ENCODE measurements at regions not wholly inside any gene's neighbourhood (a gene's known extent, or its start where the extent isn't known, plus 50 kb on each side); places are given as distances from the start of the nearest gene placed in this dataset.

GRCh38 chr3:152658977-152659720 lies 175.8 kb upstream of the P2RY1 start:
- 65 to 69% methylated on average over 5 of the region's 5 CpGs for WGBS, 2 donors
- H3K4me1 ChIP-seq, result peaks cover 5% of the 10 kb centered on the region
- intact Hi-C loops (cut with DNase I; ENCODE audit: low total_unique reads), result no loop called here
- TF ChIP-seq POLR2A (IDR thresholded peaks at IDR 0.05) (no peak), CTCF (IDR thresholded peaks at IDR 0.05) (no peak)
- no peaks in the 10 kb centered on the region for H3K27me3 ChIP-seq
- DNase-seq, result no peak
- no peaks in the 10 kb centered on the region for H3K9me3 ChIP-seq
- H3K27ac ChIP-seq, result no peak overlapping the region
- no peaks in the 10 kb centered on the region for H3K36me3 ChIP-seq (ENCODE audit: low read depth, missing control alignments)
- H3K4me3 ChIP-seq, result no peak overlapping the region

GRCh38 chr3:152662157-152662556 lies 172.8 kb upstream of the P2RY1 start:
- no peaks in the 10 kb centered on the region for H3K9me3 ChIP-seq
- intact Hi-C loops (cut with DNase I; ENCODE audit: low total_unique reads), result no loop called here
- H3K4me3 ChIP-seq, result no peak overlapping the region
- peaks cover under 1% of the 10 kb centered on the region for H3K4me1 ChIP-seq
- DNase-seq, result no peak
- no peaks in the 10 kb centered on the region for H3K36me3 ChIP-seq (ENCODE audit: low read depth, missing control alignments)
- TF ChIP-seq POLR2A (IDR thresholded peaks at IDR 0.05) (no peak), CTCF (IDR thresholded peaks at IDR 0.05) (peak in 1 of 3 experiments; percentile 25)
- WGBS, 2 donors, result 64 to 81% methylated on average over 2 of the region's 2 CpGs
- no peak overlapping the region for H3K27ac ChIP-seq
- H3K27me3 ChIP-seq, result no peaks in the 10 kb centered on the region

- intact Hi-C loops (cut with DNase I; ENCODE audit: low total_unique reads), result no loop called here
- TF ChIP-seq CTCF (IDR thresholded peaks at IDR 0.05) (no peak), POLR2A (IDR thresholded peaks at IDR 0.05) (no peak)
- no peak overlapping the region for H3K27ac ChIP-seq
- no peaks in the 10 kb centered on the region for H3K36me3 ChIP-seq (ENCODE audit: low read depth, missing control alignments)
- no peaks in the 10 kb centered on the region for H3K27me3 ChIP-seq
- H3K9me3 ChIP-seq, result no peaks in the 10 kb centered on the region
- no peak for DNase-seq
- no peaks in the 10 kb centered on the region for H3K4me1 ChIP-seq
- H3K4me3 ChIP-seq, result no peak overlapping the region
Measured at GRCh38 chr3:152664766-152665165, 170.2 kb upstream of the P2RY1 start.

GRCh38 chr3:152667267-152667666 lies 167.7 kb upstream of the P2RY1 start:
- intact Hi-C loops (cut with DNase I; ENCODE audit: low total_unique reads), result no loop called here
- Histone ChIP-seq H3K4me3 (no peak overlapping the region), H3K9me3 (no peaks in the 10 kb centered on the region), H3K4me1 (no peaks in the 10 kb centered on the region), H3K27me3 (no peaks in the 10 kb centered on the region), H3K27ac (no peak overlapping the region), H3K36me3 (ENCODE audit: low read depth, missing control alignments) (no peaks in the 10 kb centered on the region)
- no peak for DNase-seq
- no peak for TF ChIP-seq CTCF (IDR thresholded peaks at IDR 0.05)
- no peak for TF ChIP-seq POLR2A (IDR thresholded peaks at IDR 0.05)

GRCh38 chr3:152669560-152669959 lies 165.4 kb upstream of the P2RY1 start:
- Histone ChIP-seq H3K9me3 (no peaks in the 10 kb centered on the region), H3K36me3 (ENCODE audit: low read depth, missing control alignments) (no peaks in the 10 kb centered on the region), H3K27ac (no peak overlapping the region), H3K27me3 (no peaks in the 10 kb centered on the region), H3K4me1 (no peaks in the 10 kb centered on the region), H3K4me3 (no peak overlapping the region)
- DNase-seq, result no peak
- 87 to 94% methylated on average over 4 of the region's 4 CpGs for WGBS, 2 donors
- intact Hi-C loops (cut with DNase I; ENCODE audit: low total_unique reads), result no loop called here
- no peak for TF ChIP-seq POLR2A (IDR thresholded peaks at IDR 0.05)
- no peak for TF ChIP-seq CTCF (IDR thresholded peaks at IDR 0.05)

Data from testis (tissue), 2 donors.